ENCODE measurements at regions not wholly inside any gene's neighbourhood (a gene's known extent, or its start where the extent isn't known, plus 50 kb on each side); places are given as distances from the start of the nearest gene placed in this dataset.

DNA sequence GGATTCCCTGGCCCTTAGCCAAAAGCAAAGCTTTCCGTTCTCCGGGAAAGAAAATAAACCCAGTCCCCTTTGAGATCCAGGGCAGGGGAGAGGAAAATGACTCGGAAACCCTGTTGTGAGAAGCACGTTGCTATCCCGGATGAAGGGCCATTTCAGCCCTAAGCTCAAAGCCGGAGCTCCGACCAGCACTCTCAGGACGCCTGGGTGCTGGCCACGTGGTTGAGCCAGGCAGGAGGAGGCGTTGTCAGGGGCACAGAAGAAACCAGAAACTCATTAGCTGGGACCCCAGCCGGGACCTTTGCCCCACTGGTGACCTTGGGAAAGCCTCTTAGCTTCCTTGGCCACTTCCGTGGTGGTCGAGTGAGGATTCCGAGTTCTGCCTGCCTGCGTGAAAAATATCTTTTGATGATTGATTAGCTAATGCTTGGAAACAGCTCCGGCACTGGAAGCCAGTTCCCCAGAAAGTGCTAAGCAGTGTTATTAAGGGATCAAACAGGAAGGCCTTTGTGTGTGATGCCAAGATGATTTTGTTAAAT is 57.6 kb upstream of the FZD10 start:
- no peak for DNase-seq

GRCh38 chr12:130109062-130109945 is 53.0 kb upstream of the FZD10 start:
- no peak for DNase-seq

DNA sequence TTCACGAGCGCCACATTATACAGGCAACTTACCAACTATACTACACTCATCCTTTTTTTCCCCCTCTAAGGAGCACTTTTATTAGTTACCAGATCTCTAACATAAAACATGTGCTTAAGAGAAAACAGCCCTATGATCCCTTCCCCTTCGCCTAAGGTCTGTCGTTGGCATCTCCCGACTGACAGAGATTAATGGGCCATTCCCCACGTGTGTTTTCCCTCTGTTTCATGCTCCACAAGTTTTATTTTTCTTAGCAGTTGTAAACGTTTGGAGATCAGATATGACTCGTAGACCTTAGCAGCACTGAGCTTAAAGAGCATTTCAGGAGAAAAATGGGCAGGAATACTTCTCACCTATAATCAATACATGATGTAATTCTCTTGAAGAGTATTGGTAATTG is 51.4 kb upstream of the FZD10 start:
- no peak for DNase-seq

DNA sequence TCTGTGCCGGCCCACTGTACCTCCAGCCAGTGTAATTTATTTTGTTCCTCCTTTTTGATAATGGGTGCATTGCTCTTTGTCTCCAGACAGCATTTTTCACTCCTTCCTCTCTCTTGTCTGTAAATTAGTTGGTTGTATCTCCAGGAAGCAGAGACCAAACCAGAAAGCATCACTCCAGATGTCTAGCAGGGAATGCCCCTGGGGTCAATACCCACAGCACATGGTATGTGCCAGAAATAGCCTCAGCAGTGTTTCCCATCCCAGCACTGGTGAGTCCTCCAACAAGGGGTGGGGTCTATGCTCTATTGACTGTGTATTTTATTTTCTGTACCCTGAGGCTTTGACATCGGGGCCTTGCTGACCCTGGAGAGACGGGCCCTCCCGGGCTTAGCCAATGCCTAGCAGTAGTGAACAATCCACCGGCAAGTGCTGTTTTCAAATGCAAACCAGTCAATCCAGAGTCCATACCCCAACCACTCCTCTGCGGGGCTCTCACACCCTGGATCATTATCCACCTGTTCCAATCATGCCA is 50.2 kb upstream of the FZD10 start:
- DNase-seq = no peak
